Frontal cortex (tissue), 3 donors: ENCODE measurements at regions not wholly inside any gene's neighbourhood (a gene's known extent, or its start where the extent isn't known, plus 50 kb on each side); places are given as distances from the start of the nearest gene placed in this dataset.
"Not testable (repeated sequence)": the region's sequence is repeated elsewhere in the genome, so short reads cannot be mapped to it uniquely, and the experiment has no call there.

Experiments
- DNase-seq, 2 donors: peaks; one replicate each; pipeline ENCODE4 v3.0.0; 2012; ENCODE audit warnings: low spot score in 2 of 2
- FAIRE-seq: peaks from 2 replicates; lab custom pipeline; 2012; peaks lifted over from hg19 to GRCh38; lab: Jason Lieb, UNC
- donor health status: control.
- donor health status: control.
- donor health status: control.

- DNase-seq (no peak), FAIRE-seq (no peak)
Observed at GRCh38 chr6:23713211-23713610, 412.8 kb upstream of the NRSN1 start.

- FAIRE-seq (no peak), DNase-seq (no peak)
Observed at GRCh38 chr6:23728707-23729106, 397.3 kb upstream of the NRSN1 start.

GRCh38 chr6:23731609-23732008, 394.4 kb upstream of the NRSN1 start:
- FAIRE-seq (no peak), DNase-seq (no peak)

- no peak for DNase-seq
- no peak for FAIRE-seq
Observed at GRCh38 chr6:23732521-23732920, 393.5 kb upstream of the NRSN1 start.

- FAIRE-seq (no peak), DNase-seq (peak in 1 of 2 donors; percentile 2)
Observed at GRCh38 chr6:23735151-23735550, 390.9 kb upstream of the NRSN1 start.

- DNase-seq (no peak), FAIRE-seq (no peak)
Observed at GRCh38 chr6:23736577-23736976, 389.4 kb upstream of the NRSN1 start.

GRCh38 chr6:23747239-23747638, 378.8 kb upstream of the NRSN1 start:
- DNase-seq (no peak), FAIRE-seq (no peak)

GRCh38 chr6:23752414-23752813, 373.6 kb upstream of the NRSN1 start:
- FAIRE-seq (peak; percentile 37), DNase-seq (no peak)

GRCh38 chr6:23754197-23754596, 371.8 kb upstream of the NRSN1 start:
- FAIRE-seq (no peak), DNase-seq (no peak)

GRCh38 chr6:23775127-23775526, 350.9 kb upstream of the NRSN1 start:
- DNase-seq = no peak
- no peak for FAIRE-seq

GRCh38 chr6:23783901-23784300, 342.1 kb upstream of the NRSN1 start:
- no peak for FAIRE-seq
- DNase-seq = no peak

GRCh38 chr6:23784301-23784919, 341.6 kb upstream of the NRSN1 start:
- DNase-seq = no peak
- FAIRE-seq = no peak

GRCh38 chr6:23790756-23791155, 335.3 kb upstream of the NRSN1 start:
- FAIRE-seq = no peak

GRCh38 chr6:23797041-23797440, 329.0 kb upstream of the NRSN1 start:
- FAIRE-seq (no peak), DNase-seq (no peak)

More at GRCh38 chr6:23790756-23791155, 335.3 kb upstream of the NRSN1 start:
- DNase-seq = no peak

- not testable (repeated sequence) for DNase-seq, FAIRE-seq
Observed at GRCh38 chr6:23804289-23804688, 321.7 kb upstream of the NRSN1 start.

- FAIRE-seq = not testable (repeated sequence)
Observed at GRCh38 chr6:23821141-23821540, 304.9 kb upstream of the NRSN1 start.

GRCh38 chr6:23823421-23823820, 302.6 kb upstream of the NRSN1 start:
- DNase-seq (no peak), FAIRE-seq (no peak)

More at GRCh38 chr6:23821141-23821540, 304.9 kb upstream of the NRSN1 start:
- not testable (repeated sequence) for DNase-seq

- DNase-seq = no peak
- no peak for FAIRE-seq
Observed at GRCh38 chr6:23826572-23826971, 299.4 kb upstream of the NRSN1 start.

GRCh38 chr6:23828861-23829260, 297.2 kb upstream of the NRSN1 start:
- FAIRE-seq = no peak

GRCh38 chr6:23841116-23841515, 284.9 kb upstream of the NRSN1 start:
- no peak for FAIRE-seq
- no peak for DNase-seq

More at GRCh38 chr6:23828861-23829260, 297.2 kb upstream of the NRSN1 start:
- DNase-seq = no peak

- DNase-seq (no peak), FAIRE-seq (no peak)
Observed at GRCh38 chr6:23842760-23843159, 283.3 kb upstream of the NRSN1 start.

- FAIRE-seq = no peak
- DNase-seq = no peak
Observed at GRCh38 chr6:23851522-23851921, 274.5 kb upstream of the NRSN1 start.
